Ammon's horn (tissue), 1 donor: ENCODE measurements at regions not wholly inside any gene's neighbourhood (a gene's known extent, or its start where the extent isn't known, plus 50 kb on each side); places are given as distances from the start of the nearest gene placed in this dataset.

Experiments
- DNase-seq: peaks from one replicate; pipeline ENCODE4 v3.0.0-alpha.2; 2016; ENCODE audit warnings: low spot score

GRCh38 chr20:12022126-12022525 is 104.4 kb downstream of the BTBD3 start:
- no peak for DNase-seq

DNA sequence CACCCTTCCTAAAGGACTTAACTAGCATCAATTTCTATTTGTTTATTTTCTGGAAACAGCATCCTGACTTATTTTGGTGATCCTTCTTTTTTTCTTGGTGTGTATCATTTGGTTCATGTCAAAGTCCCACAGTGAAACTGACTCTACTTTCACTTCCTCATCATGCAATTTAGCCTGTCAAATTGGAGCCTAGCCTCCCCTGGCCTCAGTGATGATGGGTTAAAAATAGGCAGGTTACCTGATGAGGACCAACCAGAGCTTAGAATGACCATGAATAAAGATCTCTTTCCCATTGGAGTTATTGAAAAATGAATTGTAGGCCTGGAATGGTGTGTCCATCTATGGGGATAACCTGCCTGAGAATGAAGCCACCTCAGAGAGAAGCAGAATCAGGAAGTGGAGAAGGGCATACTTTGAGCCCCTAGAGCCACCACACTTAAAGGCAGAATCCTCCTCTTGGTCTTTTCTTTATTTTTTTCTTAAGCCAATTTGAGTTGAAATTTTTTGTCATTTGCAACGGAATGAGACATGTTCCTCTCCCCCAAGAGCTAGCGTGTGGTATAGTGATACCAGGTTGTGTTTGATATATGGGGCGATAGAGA is 105.6 kb downstream of the BTBD3 start:
- DNase-seq: no peak

GRCh38 chr20:12028771-12029170 is 111.1 kb downstream of the BTBD3 start:
- no peak for DNase-seq

DNA sequence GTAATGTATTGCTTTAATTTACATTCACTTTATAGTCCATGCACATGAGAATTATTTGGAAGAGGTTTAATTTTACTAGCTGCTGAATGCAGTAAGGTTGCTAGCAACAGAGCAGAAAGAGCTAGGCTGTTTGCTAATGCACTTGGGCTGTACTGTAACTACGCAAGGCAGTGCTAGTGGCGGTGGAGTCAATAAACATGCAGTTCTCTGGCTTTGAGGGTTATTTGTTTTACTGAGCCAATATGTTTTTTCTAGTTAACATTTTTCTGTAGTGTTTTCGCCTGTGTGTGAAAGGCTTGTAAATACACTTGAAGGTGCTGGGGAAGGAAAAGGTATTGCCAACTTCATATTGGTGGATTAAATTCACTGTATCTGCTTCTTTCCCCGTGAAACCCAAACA is 112.8 kb downstream of the BTBD3 start:
- DNase-seq: no peak

- no peak for DNase-seq
Measured at GRCh38 chr20:12036142-12036541, 118.4 kb downstream of the BTBD3 start.

- DNase-seq: no peak
Measured at GRCh38 chr20:12037521-12037920, 119.8 kb downstream of the BTBD3 start.

- DNase-seq: no peak
Measured at GRCh38 chr20:12040261-12040660, 122.6 kb downstream of the BTBD3 start.

DNA sequence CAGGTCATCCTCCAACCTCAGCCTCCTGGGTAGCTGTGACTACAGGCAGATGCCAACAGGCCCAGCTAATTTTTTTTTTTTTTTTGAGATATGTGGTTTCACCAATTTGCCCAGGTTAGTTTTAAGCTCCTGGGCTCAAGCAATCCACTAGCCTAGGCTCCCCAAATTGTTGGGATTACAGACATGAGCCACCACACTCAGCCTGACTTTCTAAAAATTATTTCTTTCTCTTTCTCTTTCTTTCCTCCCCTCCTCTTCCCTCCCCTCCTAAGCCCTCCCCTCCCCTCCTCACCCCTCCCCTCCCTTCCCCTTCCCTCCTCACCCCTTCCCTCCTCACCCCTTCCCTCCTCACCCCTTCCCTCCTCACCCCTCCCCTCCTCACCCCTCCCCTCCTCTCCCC is 127.3 kb downstream of the BTBD3 start:
- DNase-seq: no peak

DNA sequence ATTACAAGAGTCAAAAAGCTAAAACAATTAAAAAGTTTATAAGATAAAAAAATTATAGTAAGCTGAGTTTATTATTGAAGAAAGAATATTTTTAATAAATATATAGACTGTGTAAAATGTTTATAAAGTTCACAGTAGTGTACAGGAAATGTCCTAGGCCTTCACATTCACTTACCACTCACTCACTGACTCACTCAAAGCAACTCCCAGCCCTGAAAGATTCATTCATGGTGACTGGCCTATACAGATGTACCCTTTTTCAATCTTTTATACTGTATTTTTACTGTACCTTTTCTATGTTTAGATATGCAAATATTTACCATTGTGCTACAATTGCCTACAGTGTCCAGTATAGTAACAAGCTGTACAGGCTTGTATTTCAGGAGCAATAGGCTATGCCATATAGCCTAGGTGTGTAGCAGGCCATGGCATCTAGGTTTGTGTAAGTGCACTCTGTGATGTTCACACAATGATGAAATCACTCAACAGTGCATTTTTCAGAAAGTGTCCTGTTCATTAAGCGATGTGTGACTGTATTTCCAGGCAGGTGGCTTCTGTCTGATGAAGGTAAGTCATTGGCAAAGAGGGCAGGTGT is 130.2 kb downstream of the BTBD3 start:
- DNase-seq: no peak

DNA sequence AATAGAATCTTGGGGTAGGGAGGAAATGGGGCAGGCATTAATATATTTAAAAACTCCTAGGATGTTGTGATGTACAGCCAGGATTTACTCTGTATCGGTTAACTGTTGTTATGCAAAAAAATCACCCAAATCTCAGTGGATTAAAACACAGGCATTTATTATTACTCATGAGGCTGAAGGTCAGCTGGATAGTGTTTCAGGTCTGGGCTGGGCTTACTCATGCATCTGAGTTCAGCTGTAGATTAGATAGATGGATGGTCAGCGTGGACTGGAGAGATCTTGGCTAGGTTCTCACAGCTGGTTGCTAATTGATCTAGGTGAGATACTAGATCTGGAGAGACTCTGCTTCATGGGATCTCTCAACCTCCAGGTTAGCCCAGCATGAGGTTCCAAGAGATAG is 131.4 kb downstream of the BTBD3 start:
- DNase-seq: no peak

DNA sequence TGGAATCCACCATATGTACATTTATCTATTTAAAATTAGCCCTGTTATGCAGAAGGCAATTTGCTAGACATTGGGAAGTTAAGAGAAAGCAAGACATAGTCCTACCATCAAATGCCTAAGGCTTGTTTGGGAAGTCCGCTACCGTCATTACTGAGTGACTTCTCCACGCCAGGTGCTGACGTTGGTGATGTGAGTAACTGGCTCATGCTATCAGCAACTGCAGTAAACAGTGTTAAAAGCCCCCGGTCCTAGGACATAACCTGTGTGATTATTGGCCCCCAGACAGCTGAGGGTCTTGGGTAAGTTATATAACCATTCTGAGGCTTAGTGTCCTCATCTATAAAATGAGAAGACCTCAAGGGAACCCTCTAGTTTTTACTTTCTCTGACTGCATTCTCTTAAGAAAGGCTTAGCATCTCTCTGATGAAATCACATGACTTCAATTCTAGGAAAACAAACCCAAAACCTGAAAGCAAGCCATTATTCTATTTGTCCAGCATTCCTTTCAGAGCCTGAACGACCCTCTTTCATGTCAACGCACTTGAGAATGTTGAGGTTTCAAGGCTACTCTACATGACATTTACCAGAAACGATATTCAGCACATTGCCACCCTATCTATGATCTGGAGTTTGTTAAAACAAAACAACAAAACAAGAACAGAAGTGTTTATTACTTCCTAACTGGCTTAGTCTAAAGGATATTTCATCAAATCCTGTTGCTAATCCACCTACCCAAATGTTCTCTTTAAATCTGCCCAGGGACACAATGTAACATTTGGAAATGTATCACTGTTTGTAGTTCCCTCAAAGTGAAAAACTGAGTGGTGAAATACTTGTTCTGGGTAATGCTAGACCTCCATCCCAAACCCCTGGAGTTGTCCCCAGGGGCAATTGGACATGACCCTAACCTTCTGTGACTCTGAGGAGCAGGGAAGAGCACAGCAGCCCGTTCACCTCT is 133.8 kb downstream of the BTBD3 start:
- peak; percentile 54 for DNase-seq

- DNase-seq: no peak
Measured at GRCh38 chr20:12053353-12053752, 135.7 kb downstream of the BTBD3 start.

- no peak for DNase-seq
Measured at GRCh38 chr20:12054556-12054955, 136.9 kb downstream of the BTBD3 start.

- DNase-seq: no peak
Measured at GRCh38 chr20:12055161-12055560, 137.5 kb downstream of the BTBD3 start.

DNA sequence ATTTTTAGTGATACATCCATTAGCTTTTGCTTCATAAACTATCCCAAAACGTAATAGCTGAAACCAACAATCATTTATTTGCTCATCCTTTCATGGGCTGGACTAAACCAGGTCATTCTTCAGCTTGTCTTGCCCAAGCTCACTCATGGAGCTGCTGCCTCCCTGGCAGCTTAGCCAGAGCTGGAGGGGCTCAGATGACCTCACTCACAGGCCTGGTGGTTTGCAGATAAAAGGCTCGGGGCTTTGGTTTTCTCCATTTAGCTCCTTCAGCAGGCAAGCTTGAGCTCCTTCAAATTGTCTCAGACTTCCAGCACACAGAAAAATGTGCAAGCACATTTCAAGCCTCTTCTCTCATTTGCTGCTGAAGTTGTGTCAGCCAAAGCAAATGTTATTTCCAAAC is 139.1 kb downstream of the BTBD3 start:
- no peak for DNase-seq

- no peak for DNase-seq
Measured at GRCh38 chr20:12057778-12058177, 140.1 kb downstream of the BTBD3 start.

DNA sequence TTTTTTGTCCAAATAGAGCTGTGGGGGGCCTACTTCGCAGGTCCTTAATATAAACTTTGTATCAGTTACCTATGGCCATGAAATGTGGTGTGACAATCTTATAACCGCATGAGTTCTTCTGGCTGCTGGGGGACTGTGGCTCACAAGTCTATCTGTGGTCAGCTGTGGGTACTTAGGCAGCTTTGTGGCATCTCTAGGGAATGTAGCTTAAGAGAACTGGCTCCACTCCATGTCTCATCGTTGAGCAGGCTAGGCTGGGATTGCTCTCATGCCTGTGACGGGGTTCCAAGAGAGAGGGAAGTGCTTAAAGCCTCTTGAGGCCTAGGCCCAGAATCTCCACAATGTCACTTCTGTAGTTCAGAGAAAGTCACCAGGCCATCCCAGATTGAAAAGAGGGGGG is 140.5 kb downstream of the BTBD3 start:
- DNase-seq: no peak

- no peak for DNase-seq
Measured at GRCh38 chr20:12061466-12061865, 143.8 kb downstream of the BTBD3 start.

- DNase-seq: no peak
Measured at GRCh38 chr20:12063106-12063684, 145.5 kb downstream of the BTBD3 start.

DNA sequence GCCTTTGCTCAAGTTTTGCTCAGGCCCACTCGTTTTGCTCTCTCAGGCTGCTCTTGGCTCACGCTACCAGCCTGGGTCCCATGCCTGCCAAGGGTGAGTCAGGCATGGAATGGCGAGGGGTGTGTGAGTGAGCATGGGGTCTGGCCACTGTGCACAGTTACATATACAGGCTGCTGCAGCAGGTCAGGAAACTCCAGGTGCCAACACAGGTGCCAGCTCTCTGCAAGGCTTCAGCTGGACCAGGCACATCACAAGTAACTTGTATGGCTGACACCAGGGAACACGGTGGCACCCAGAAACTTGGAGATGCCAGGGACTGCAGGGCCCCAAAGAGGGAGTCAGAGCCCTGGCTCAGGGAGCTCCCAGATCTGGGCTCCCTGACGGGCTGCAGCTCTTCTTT is 146.8 kb downstream of the BTBD3 start:
- no peak for DNase-seq

GRCh38 chr20:12067686-12068085 is 150.0 kb downstream of the BTBD3 start:
- DNase-seq: no peak

- no peak for DNase-seq
Measured at GRCh38 chr20:12068121-12068520, 150.4 kb downstream of the BTBD3 start.

DNA sequence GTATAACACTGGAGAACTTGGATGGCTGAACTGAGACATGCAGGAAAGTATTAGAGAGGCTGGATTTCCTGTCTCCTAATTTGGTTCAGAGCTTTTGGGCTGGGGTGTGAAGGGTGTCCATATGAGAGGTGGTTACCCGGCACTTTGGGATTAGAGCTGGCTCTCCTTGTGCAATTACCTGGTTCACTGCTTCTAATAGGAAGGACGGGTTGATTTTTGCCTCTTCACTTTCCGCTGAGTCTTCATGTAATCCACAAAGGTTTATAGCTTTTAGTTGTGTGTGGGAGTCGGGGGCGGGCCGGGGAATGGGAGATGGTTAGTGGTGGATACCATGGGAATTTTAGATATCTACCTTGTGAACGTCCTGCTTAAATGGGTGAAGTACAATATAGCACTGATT is 151.5 kb downstream of the BTBD3 start:
- DNase-seq: no peak
